ENCODE measurements at regions not wholly inside any gene's neighbourhood (a gene's known extent, or its start where the extent isn't known, plus 50 kb on each side); places are given as distances from the start of the nearest gene placed in this dataset.

- TF ChIP-seq POLR2A (IDR thresholded peaks at IDR 0.05) (no peak), EP300 (IDR thresholded peaks at IDR 0.05) (no peak), POLR2AphosphoS5 (IDR thresholded peaks at IDR 0.05) (no peak)
- TF ChIP-seq, protein P1, sequence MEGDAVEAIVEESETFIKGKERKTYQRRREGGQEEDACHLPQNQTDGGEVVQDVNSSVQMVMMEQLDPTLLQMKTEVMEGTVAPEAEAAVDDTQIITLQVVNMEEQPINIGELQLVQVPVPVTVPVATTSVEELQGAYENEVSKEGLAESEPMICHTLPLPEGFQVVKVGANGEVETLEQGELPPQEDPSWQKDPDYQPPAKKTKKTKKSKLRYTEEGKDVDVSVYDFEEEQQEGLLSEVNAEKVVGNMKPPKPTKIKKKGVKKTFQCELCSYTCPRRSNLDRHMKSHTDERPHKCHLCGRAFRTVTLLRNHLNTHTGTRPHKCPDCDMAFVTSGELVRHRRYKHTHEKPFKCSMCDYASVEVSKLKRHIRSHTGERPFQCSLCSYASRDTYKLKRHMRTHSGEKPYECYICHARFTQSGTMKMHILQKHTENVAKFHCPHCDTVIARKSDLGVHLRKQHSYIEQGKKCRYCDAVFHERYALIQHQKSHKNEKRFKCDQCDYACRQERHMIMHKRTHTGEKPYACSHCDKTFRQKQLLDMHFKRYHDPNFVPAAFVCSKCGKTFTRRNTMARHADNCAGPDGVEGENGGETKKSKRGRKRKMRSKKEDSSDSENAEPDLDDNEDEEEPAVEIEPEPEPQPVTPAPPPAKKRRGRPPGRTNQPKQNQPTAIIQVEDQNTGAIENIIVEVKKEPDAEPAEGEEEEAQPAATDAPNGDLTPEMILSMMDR (IDR thresholded peaks at IDR 0.05) = no peak
- no peaks in the 10 kb centered on the region for H3K27me3 ChIP-seq
These were observed 134.5 kb upstream of the ONECUT1 start for GRCh38 chr15:52924630-52925029.

GRCh38 chr15:52923626-52924025 is 133.5 kb upstream of the ONECUT1 start:
- 48 to 64% methylated on average over 1 to 3 of the region's 6 CpGs for WGBS, 2 donors (ENCODE audit: low coverage in 1 of 2)

More at GRCh38 chr15:52924630-52925029, 134.5 kb upstream of the ONECUT1 start:
- no peak overlapping the region for H3K27ac ChIP-seq
- no peak overlapping the region for H3K4me3 ChIP-seq
- no peaks in the 10 kb centered on the region for H3K9me3 ChIP-seq
- no peaks in the 10 kb centered on the region for H3K4me1 ChIP-seq
- WGBS, 2 donors (ENCODE audit: low coverage in 1 of 2) = 76 to 93% methylated on average over 4 to 7 of the region's 7 CpGs
- ATAC-seq = no peak
- no peaks in the 10 kb centered on the region for H3K36me3 ChIP-seq

GRCh38 chr15:52922871-52923270 is 132.7 kb upstream of the ONECUT1 start:
- Histone ChIP-seq H3K36me3 (no peaks in the 10 kb centered on the region), H3K27me3 (no peaks in the 10 kb centered on the region), H3K4me1 (no peaks in the 10 kb centered on the region), H3K9me3 (no peaks in the 10 kb centered on the region), H3K27ac (no peak overlapping the region), H3K4me3 (no peak overlapping the region)
- no peak for ATAC-seq
- no peak for TF ChIP-seq POLR2A (IDR thresholded peaks at IDR 0.05)
- no peak for TF ChIP-seq POLR2AphosphoS5 (IDR thresholded peaks at IDR 0.05)
- TF ChIP-seq, protein P1 (IDR thresholded peaks at IDR 0.05) = no peak
- TF ChIP-seq EP300 (IDR thresholded peaks at IDR 0.05) = no peak
- WGBS, 2 donors (ENCODE audit: low coverage in 1 of 2) = 76 to 90% methylated on average over 6 to 7 of the region's 7 CpGs

More at GRCh38 chr15:52923626-52924025, 133.5 kb upstream of the ONECUT1 start:
- Histone ChIP-seq H3K9me3 (no peaks in the 10 kb centered on the region), H3K27ac (no peak overlapping the region), H3K27me3 (no peaks in the 10 kb centered on the region), H3K36me3 (no peaks in the 10 kb centered on the region), H3K4me3 (no peak overlapping the region), H3K4me1 (no peaks in the 10 kb centered on the region)
- TF ChIP-seq EP300 (IDR thresholded peaks at IDR 0.05) (no peak), POLR2A (IDR thresholded peaks at IDR 0.05) (no peak), POLR2AphosphoS5 (IDR thresholded peaks at IDR 0.05) (no peak)
- TF ChIP-seq, protein P1 (IDR thresholded peaks at IDR 0.05) = no peak
- ATAC-seq = no peak

DNA sequence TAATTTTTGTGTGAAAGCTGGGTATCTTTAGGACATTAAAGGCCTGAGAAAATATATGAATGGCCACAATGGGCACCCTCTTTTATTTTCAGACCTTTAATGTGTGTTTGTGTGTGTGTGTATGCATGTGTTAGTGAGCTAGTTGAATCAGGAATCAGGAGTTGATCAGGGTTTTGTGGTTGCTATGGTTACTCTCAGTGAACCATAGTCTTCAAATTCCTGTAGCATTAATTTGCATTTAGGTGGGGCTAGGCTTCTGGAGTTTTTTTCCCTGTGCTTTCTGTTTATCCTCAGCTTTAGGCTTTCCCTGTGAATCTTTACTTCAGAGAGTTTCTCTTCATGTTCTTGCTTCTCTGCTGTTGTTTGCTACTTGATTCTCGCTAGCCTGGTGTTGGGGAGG is 122.0 kb upstream of the ONECUT1 start:
- H3K4me1 ChIP-seq = no peaks in the 10 kb centered on the region
- no peaks in the 10 kb centered on the region for H3K36me3 ChIP-seq
- no peak overlapping the region for H3K4me3 ChIP-seq
- WGBS, 2 donors (ENCODE audit: low coverage in 1 of 2) = 71 to 75% methylated on average over 1 of the region's 1 CpG
- no peak overlapping the region for H3K27ac ChIP-seq
- no peaks in the 10 kb centered on the region for H3K27me3 ChIP-seq
- ATAC-seq = no peak
- H3K9me3 ChIP-seq = no peaks in the 10 kb centered on the region
- TF ChIP-seq POLR2A (IDR thresholded peaks at IDR 0.05) = no peak
- no peak for TF ChIP-seq POLR2AphosphoS5 (IDR thresholded peaks at IDR 0.05)
- TF ChIP-seq, protein P1 (IDR thresholded peaks at IDR 0.05) = no peak
- TF ChIP-seq EP300 (IDR thresholded peaks at IDR 0.05) = no peak

- no peak for TF ChIP-seq POLR2A (IDR thresholded peaks at IDR 0.05)
- Histone ChIP-seq H3K27me3 (no peaks in the 10 kb centered on the region), H3K27ac (no peak overlapping the region), H3K4me3 (no peak overlapping the region), H3K36me3 (no peaks in the 10 kb centered on the region), H3K9me3 (peaks cover 0 to under 1% (median 0%) of the 10 kb centered on the region in 3 donors), H3K4me1 (no peaks in the 10 kb centered on the region)
- WGBS, 2 donors (ENCODE audit: low coverage in 1 of 2) = 42 to 66% methylated on average over 2 to 3 of the region's 3 CpGs
- ATAC-seq = no peak
These were observed 103.2 kb upstream of the ONECUT1 start for GRCh38 chr15:52893338-52893737.

Measured in gastroesophageal sphincter (tissue), 4 donors.